H1 (cell line): ENCODE measurements at regions not wholly inside any gene's neighbourhood (a gene's known extent, or its start where the extent isn't known, plus 50 kb on each side); places are given as distances from the start of the nearest gene placed in this dataset.
A peak's percentile ranks its signal among the peaks of the same experiment; 100 is the strongest.

Source experiments
- CTCF ChIA-PET: fragments of 300-600 bp; sonication (Branson Sonifier 250); formaldehyde crosslinking; loops from one replicate; lab custom pipeline; 2021; ENCODE audit not compliant: partially characterized antibody; lab: Charles Lee
- POLR2A ChIA-PET: fragments of 300-600 bp; sonication (Branson Sonifier 250); formaldehyde crosslinking; loops from one replicate; lab custom pipeline; 2021; ENCODE audit warnings: inconsistent platforms; ENCODE audit not compliant: partially characterized antibody; lab: Charles Lee
- DNase-seq, 2 experiments: peaks; one replicate each; pipeline versions ENCODE4 v3.0.0 to v3.0.0-alpha.2; 2010 to 2022; ENCODE audit warnings: low spot score in 2 of 2, low read depth in 1 of 2, mixed read lengths in 1 of 2
- FAIRE-seq: peaks from 2 replicates; lab custom pipeline; 2011; peaks lifted over from hg19 to GRCh38; lab: Jason Lieb, UNC
- H2AFZ ChIP-seq: 2 replicates; pipeline ENCODE4 v1.8.1; 2012; ENCODE audit warnings: low read length, inconsistent platforms
- H2AK5ac ChIP-seq: 2 replicates; pipeline ENCODE4 v1.6.1; 2013; ENCODE audit warnings: low read depth, low read length
- H2BK120ac ChIP-seq: replicated peaks from 2 replicates; pipeline ENCODE3; 2013; ENCODE audit warnings: low read depth, low read length, inconsistent platforms
- H2BK12ac ChIP-seq: 2 replicates; pipeline ENCODE4 v1.6.1; 2013; ENCODE audit warnings: low read depth, low read length
- H2BK15ac ChIP-seq: 2 replicates; pipeline ENCODE4 v1.6.1; 2013; ENCODE audit warnings: low read length
- H2BK20ac ChIP-seq: 2 replicates; pipeline ENCODE4 v1.6.1; 2013; ENCODE audit warnings: low read length
- H2BK5ac ChIP-seq: 2 replicates; pipeline ENCODE4 v1.6.1; 2013; ENCODE audit warnings: low read depth, low read length
- H3K14ac ChIP-seq: 2 replicates; pipeline ENCODE4 v1.6.1; 2013; ENCODE audit warnings: inconsistent platforms; ENCODE audit not compliant: insufficient read length
- H3K18ac ChIP-seq: 2 replicates; pipeline ENCODE4 v1.6.1; 2013; ENCODE audit warnings: low read length; ENCODE audit errors: extremely low read depth
- H3K23ac ChIP-seq: 2 replicates; pipeline ENCODE4 v1.6.1; 2013; ENCODE audit warnings: inconsistent platforms; ENCODE audit not compliant: insufficient read length
- H3K23me2 ChIP-seq: 2 replicates; pipeline ENCODE4 v1.6.1; 2013; ENCODE audit warnings: low read depth, low read length
- H3K27ac ChIP-seq: 2 replicates; pipeline ENCODE4 v1.6.1; 2011; ENCODE audit warnings: low read depth, low read length, inconsistent platforms
- H3K27me3 ChIP-seq, 4 experiments: replicated peaks in 1 of 4; 1 replicate in 1 of 4; 2 replicates in 3 of 4; pipeline versions ENCODE4 v1.6.1 to v1.8.1; 2011 to 2013; ENCODE audit warnings: low read length in 3 of 4, mild to moderate bottlenecking in 3 of 4, inconsistent platforms in 2 of 4, mixed read lengths in 2 of 4, moderate library complexity in 1 of 4; ENCODE audit not compliant: control insufficient read depth in 3 of 4, insufficient read depth in 3 of 4; ENCODE audit errors: extremely low read depth in 1 of 4
- H3K36me3 ChIP-seq, 4 experiments: 2 replicates each; pipeline versions ENCODE4 v1.6.1 to v1.8.1; 2011 to 2013; ENCODE audit warnings: mild to moderate bottlenecking in 4 of 4, low read length in 3 of 4, moderate library complexity in 2 of 4, control low read depth in 1 of 4, inconsistent platforms in 1 of 4; ENCODE audit not compliant: insufficient read depth in 4 of 4, control insufficient read depth in 2 of 4
- H3K4ac ChIP-seq: replicated peaks from 2 replicates; pipeline ENCODE3; 2013; ENCODE audit warnings: low read length, low read depth, mixed read lengths, inconsistent platforms; ENCODE audit not compliant: insufficient read length
- H3K4me1 ChIP-seq, 4 experiments: replicated peaks in 1 of 4; 1 replicate in 1 of 4; 2 replicates in 3 of 4; pipeline versions ENCODE4 v1.6.1 to v1.8.1; 2011 to 2013; ENCODE audit warnings: low read length in 3 of 4, inconsistent platforms in 2 of 4, mixed read lengths in 1 of 4; ENCODE audit not compliant: insufficient read depth in 4 of 4, control insufficient read depth in 3 of 4
- H3K4me2 ChIP-seq, 2 experiments: 2 replicates each; pipeline versions ENCODE4 v1.6.1 to v1.8.1; 2011 to 2013; ENCODE audit warnings: low read depth in 2 of 2, low read length in 2 of 2, control low read depth in 1 of 2, inconsistent platforms in 1 of 2, mild to moderate bottlenecking in 1 of 2; ENCODE audit not compliant: insufficient read depth in 1 of 2
- H3K4me3 ChIP-seq, 4 experiments: fragments of 200-600, 300-600 bp in 1 of 4; sonication (generic), shearing (Covaris generic), sonication (Bioruptor Twin) in 1 of 4; 2 replicates each; pipeline versions ENCODE4 v1.5.1 to v1.8.1; 2011 to 2016; ENCODE audit warnings: low read length in 4 of 4, low read depth in 3 of 4, control low read depth in 2 of 4, inconsistent platforms in 2 of 4, mild to moderate bottlenecking in 2 of 4, mixed read lengths in 1 of 4, moderate library complexity in 1 of 4; ENCODE audit not compliant: insufficient read depth in 2 of 4; ENCODE audit errors: extremely low read depth in 1 of 4
- H3K56ac ChIP-seq: replicated peaks from 2 replicates; pipeline ENCODE3; 2013; ENCODE audit warnings: low read depth, mild to moderate bottlenecking, mixed read lengths, low read length, inconsistent platforms; ENCODE audit not compliant: insufficient read length
- H3K79me1 ChIP-seq: 2 replicates; pipeline ENCODE4 v1.6.1; 2013; ENCODE audit warnings: low read depth, low read length, control low read depth
- H3K79me2 ChIP-seq, 2 experiments: 2 replicates each; pipeline versions ENCODE4 v1.6.1 to v1.8.1; 2012 to 2013; ENCODE audit warnings: low read length in 2 of 2, mild to moderate bottlenecking in 2 of 2, inconsistent platforms in 1 of 2; ENCODE audit not compliant: insufficient read depth in 2 of 2, control insufficient read depth in 1 of 2
- H3K9ac ChIP-seq, 4 experiments: replicated peaks in 1 of 4; 1 replicate in 1 of 4; 2 replicates in 3 of 4; pipeline versions ENCODE4 v1.6.1 to v1.8.1; 2011 to 2013; ENCODE audit warnings: low read depth in 3 of 4, low read length in 3 of 4, control low read depth in 2 of 4, mild to moderate bottlenecking in 2 of 4, moderate library complexity in 2 of 4, inconsistent platforms in 1 of 4; ENCODE audit errors: extremely low read depth in 1 of 4
- H3K9me3 ChIP-seq, 2 experiments: 2 replicates each; pipeline versions ENCODE4 v1.6.1 to v1.8.1; 2012 to 2013; ENCODE audit warnings: mild to moderate bottlenecking in 2 of 2, moderate library complexity in 2 of 2, control low read depth in 1 of 2, inconsistent platforms in 1 of 2, low read depth in 1 of 2, low read length in 1 of 2, mixed read lengths in 1 of 2; ENCODE audit not compliant: insufficient read depth in 2 of 2
- H4K20me1 ChIP-seq, 2 experiments: replicated peaks in 1 of 2; 2 replicates each; pipeline versions ENCODE3 to v1.8.1; 2011 to 2013; ENCODE audit warnings: inconsistent platforms in 2 of 2, low read length in 2 of 2, mild to moderate bottlenecking in 1 of 2; ENCODE audit not compliant: insufficient read depth in 2 of 2, control insufficient read depth in 1 of 2
- H4K5ac ChIP-seq: 2 replicates; pipeline ENCODE4 v1.6.1; 2013; ENCODE audit warnings: low read length, low read depth, mixed read lengths, inconsistent platforms; ENCODE audit not compliant: insufficient read length
- H4K8ac ChIP-seq: 2 replicates; pipeline ENCODE4 v1.8.0; 2013; ENCODE audit warnings: mild to moderate bottlenecking, moderate library complexity, low read length, inconsistent platforms; ENCODE audit not compliant: insufficient read depth; ENCODE audit errors: extremely low read depth
- H4K91ac ChIP-seq: replicated peaks from 2 replicates; pipeline ENCODE3; 2013; ENCODE audit warnings: low read length, mixed read lengths, inconsistent platforms; ENCODE audit not compliant: insufficient read length
- CHD2 ChIP-seq: IDR thresholded peaks from 2 replicates; pipeline ENCODE4 v1.6.1; 2012; ENCODE audit warnings: low read length, improper control_type of control experiment
- GABPA ChIP-seq: IDR thresholded peaks from 2 replicates; pipeline ENCODE4 v1.6.1; 2011; ENCODE audit warnings: mild to moderate bottlenecking, low read length, moderate library complexity, borderline replicate concordance; ENCODE audit not compliant: insufficient read depth
- KDM1A ChIP-seq: fragments of 200-600, 300-600 bp; sonication (generic); IDR thresholded peaks from 2 replicates; pipeline ENCODE4 v1.7.1; 2016; ENCODE audit warnings: mild to moderate bottlenecking, low read length, borderline replicate concordance
- SIRT6 ChIP-seq: IDR thresholded peaks from one replicate; pipeline ENCODE4 v1.7.1; 2012; ENCODE audit warnings: low read length, inconsistent platforms
- SP1 ChIP-seq: IDR thresholded peaks from 2 replicates; pipeline ENCODE4 v1.6.1; 2011; ENCODE audit warnings: low read depth, low read length
- SP2 ChIP-seq: IDR thresholded peaks from 2 replicates; pipeline ENCODE4 v1.6.1; 2012; ENCODE audit warnings: mild to moderate bottlenecking, low read length, inconsistent platforms
- WGBS, 2 experiments: shearing (Covaris generic) in 1 of 2; methylation state at CpG; one replicate each; pipeline versions ENCODE4 v1.1.6 to v1.1.7; 2013 to 2015; ENCODE audit warnings: low lambda C conversion rate in 2 of 2, mixed read lengths in 2 of 2, inconsistent platforms in 1 of 2, low coverage in 1 of 2, missing lambda C conversion rate in 1 of 2; ENCODE audit not compliant: insufficient replicate concordance in 2 of 2, insufficient coverage in 1 of 2, insufficient read length in 1 of 2; ENCODE audit errors: extremely low coverage in 1 of 2, missing lambda C conversion rate in 1 of 2; 5-methylcytosine and 5-hydroxymethylcytosine counted together
- TF ChIP-seq, protein P1 (sequence below): IDR thresholded peaks from 2 replicates; pipeline ENCODE4 v1.6.1; 2012; ENCODE audit warnings: inconsistent platforms
- TF ChIP-seq, protein P2 (sequence below), 3 experiments: IDR thresholded peaks; 1 replicate in 2 of 3; 2 replicates in 1 of 3; pipeline versions ENCODE4 v1.5.1 to v1.6.1; 2011; ENCODE audit warnings: low read length in 3 of 3, mild to moderate bottlenecking in 3 of 3, inconsistent platforms in 2 of 3, low read depth in 1 of 3, moderate library complexity in 1 of 3; ENCODE audit not compliant: insufficient read depth in 1 of 3; ENCODE audit errors: control extremely low read depth in 1 of 3

DNA sequence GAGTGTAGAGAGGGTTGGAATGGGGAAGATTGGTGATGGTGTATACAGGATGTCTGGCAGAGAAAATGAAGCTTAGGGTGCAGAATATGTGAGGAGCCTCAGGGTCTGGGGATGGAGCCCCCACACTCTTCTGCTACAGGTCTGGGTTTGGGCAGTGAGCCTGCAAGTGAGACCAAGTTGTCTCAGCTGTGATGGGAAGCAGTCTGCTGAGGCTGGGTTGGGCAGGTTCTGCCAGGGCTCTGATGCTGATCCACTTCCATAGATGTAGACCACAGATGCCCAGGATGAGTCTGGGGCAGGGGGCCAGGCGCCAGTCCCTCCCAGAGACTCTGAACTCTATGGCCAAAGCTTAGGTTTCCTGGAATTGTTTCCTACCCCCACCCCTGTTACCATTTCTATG lies 516.9 kb downstream of the PTPRU start:
- Histone ChIP-seq H2BK20ac (no peak overlapping the region), H4K8ac (no peak overlapping the region), H4K5ac (no peak overlapping the region), H3K4me1 (no peaks in the 10 kb centered on the region), H4K91ac (no peak overlapping the region), H3K9me3 (no peaks in the 10 kb centered on the region), H3K23ac (no peak overlapping the region), H3K4me3 (no peak overlapping the region), H3K4ac (no peak overlapping the region), H2BK120ac (no peak overlapping the region), H3K79me2 (no peaks in the 10 kb centered on the region), H2BK5ac (no peak overlapping the region), H3K23me2 (no peaks in the 10 kb centered on the region; the same call in 1 of the 2 replicates), H2AFZ (no peak overlapping the region), H3K14ac (no peak overlapping the region), H3K79me1 (no peaks in the 10 kb centered on the region), H2BK12ac (no peak overlapping the region), H3K9ac (no peak overlapping the region), H3K56ac (no peak overlapping the region), H3K36me3 (no peaks in the 10 kb centered on the region), H3K4me2 (no peak overlapping the region), H3K27me3 (no peaks in the 10 kb centered on the region), H3K18ac (no peak overlapping the region), H2AK5ac (no peak overlapping the region), H2BK15ac (no peak overlapping the region), H3K27ac (no peak overlapping the region), H4K20me1 (peaks cover 0 to 1% of the 10 kb centered on the region in 2 experiments)
- CTCF ChIA-PET, result interaction anchor here (0.6 to 1.8 kb wide), 7 partner anchors 9 to 123 kb away, joined by 3 to 11 read pairs (median 3); no protein-coding TSS in a partner anchor
- DNase-seq (peak in 1 of 2 experiments; percentile 11), FAIRE-seq (no peak)
- WGBS, 2 experiments, result 93% methylated on average over 1 of the region's 1 CpG; no CpG with 5 or more reads in 1 of the 2 experiments
- POLR2A ChIA-PET, result no interaction called here
- TF ChIP-seq SP1, result no peak
- TF ChIP-seq, protein P1, sequence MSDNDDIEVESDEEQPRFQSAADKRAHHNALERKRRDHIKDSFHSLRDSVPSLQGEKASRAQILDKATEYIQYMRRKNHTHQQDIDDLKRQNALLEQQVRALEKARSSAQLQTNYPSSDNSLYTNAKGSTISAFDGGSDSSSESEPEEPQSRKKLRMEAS, result no peak
- TF ChIP-seq, protein P2, sequence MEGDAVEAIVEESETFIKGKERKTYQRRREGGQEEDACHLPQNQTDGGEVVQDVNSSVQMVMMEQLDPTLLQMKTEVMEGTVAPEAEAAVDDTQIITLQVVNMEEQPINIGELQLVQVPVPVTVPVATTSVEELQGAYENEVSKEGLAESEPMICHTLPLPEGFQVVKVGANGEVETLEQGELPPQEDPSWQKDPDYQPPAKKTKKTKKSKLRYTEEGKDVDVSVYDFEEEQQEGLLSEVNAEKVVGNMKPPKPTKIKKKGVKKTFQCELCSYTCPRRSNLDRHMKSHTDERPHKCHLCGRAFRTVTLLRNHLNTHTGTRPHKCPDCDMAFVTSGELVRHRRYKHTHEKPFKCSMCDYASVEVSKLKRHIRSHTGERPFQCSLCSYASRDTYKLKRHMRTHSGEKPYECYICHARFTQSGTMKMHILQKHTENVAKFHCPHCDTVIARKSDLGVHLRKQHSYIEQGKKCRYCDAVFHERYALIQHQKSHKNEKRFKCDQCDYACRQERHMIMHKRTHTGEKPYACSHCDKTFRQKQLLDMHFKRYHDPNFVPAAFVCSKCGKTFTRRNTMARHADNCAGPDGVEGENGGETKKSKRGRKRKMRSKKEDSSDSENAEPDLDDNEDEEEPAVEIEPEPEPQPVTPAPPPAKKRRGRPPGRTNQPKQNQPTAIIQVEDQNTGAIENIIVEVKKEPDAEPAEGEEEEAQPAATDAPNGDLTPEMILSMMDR (IDR thresholded peaks at IDR 0.05; ENCODE audit: control extremely low read depth in 1 of 3, insufficient read depth in 1 of 3, low read depth in 1 of 3, low read length in 3 of 3), result no peak
- no peak for TF ChIP-seq KDM1A
- TF ChIP-seq GABPA, result no peak
- no peak for TF ChIP-seq SP2
- no peak for TF ChIP-seq CHD2
- TF ChIP-seq SIRT6, result no peak
